ENCODE measurements at regions not wholly inside any gene's neighbourhood (a gene's known extent, or its start where the extent isn't known, plus 50 kb on each side); places are given as distances from the start of the nearest gene placed in this dataset.
"Not testable (repeated sequence)": the region's sequence is repeated elsewhere in the genome, so short reads cannot be mapped to it uniquely, and the experiment has no call there.

DNA sequence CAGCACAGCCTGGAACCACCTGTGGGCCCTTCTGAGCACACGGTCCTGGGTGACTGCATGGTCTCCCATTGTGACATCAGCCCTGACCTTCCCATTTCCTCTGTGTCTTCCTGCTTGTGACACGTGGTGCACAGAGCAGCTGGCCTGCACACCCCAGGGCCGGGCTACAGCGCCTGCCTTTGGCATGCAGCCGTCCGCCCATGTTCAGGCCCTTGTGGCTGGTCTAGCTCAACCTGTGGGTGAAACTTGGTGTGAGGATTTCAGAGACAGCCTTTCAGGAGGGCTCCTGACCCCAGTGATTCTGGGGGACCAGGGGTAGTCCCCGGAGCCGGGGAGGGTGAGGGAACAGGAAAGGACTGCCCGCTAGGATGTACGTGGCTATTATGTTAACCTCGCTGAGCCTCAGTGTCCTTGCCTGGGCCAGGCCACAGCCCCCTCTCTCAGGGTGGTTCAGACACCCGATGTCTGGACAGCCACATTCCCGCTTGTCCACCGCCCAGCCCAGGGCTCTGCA is 284.8 kb upstream of the HS6ST1 start:
- TF ChIP-seq, protein P1, sequence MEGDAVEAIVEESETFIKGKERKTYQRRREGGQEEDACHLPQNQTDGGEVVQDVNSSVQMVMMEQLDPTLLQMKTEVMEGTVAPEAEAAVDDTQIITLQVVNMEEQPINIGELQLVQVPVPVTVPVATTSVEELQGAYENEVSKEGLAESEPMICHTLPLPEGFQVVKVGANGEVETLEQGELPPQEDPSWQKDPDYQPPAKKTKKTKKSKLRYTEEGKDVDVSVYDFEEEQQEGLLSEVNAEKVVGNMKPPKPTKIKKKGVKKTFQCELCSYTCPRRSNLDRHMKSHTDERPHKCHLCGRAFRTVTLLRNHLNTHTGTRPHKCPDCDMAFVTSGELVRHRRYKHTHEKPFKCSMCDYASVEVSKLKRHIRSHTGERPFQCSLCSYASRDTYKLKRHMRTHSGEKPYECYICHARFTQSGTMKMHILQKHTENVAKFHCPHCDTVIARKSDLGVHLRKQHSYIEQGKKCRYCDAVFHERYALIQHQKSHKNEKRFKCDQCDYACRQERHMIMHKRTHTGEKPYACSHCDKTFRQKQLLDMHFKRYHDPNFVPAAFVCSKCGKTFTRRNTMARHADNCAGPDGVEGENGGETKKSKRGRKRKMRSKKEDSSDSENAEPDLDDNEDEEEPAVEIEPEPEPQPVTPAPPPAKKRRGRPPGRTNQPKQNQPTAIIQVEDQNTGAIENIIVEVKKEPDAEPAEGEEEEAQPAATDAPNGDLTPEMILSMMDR (IDR thresholded peaks at IDR 0.05; ENCODE audit: control insufficient read depth, insufficient read depth, low read depth, low read length, missing control alignments) = no peak
- no peak overlapping the region for H3K4me3 ChIP-seq (ENCODE audit: control insufficient read depth, low read depth, low read length)
- DNase-seq (ENCODE audit: low read depth) = no peak

DNA sequence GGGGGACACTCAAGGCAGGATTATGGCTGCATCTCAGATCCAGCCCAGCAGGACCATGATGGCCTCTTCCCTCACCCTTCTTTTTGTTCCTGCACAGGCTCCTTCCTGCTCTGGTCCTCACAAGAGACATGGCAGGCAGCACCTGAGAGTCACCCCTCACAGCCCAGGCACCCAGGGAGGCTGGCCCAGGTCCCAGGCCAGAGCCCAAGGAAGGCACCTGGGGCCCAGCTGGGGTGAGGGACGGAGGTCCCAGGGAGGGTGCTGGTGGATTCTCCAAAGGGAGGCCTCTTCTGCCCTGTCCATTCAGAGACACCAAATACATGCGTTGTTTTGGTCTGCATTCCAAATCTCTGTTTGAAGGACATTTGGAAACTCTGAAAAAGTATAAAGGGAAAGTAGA is 285.4 kb upstream of the HS6ST1 start:
- H3K4me3 ChIP-seq (ENCODE audit: control insufficient read depth, low read depth, low read length) = no peak overlapping the region
- TF ChIP-seq, protein P1 (IDR thresholded peaks at IDR 0.05; ENCODE audit: control insufficient read depth, insufficient read depth, low read depth, low read length, missing control alignments) = no peak
- no peak for DNase-seq (ENCODE audit: low read depth)

DNA sequence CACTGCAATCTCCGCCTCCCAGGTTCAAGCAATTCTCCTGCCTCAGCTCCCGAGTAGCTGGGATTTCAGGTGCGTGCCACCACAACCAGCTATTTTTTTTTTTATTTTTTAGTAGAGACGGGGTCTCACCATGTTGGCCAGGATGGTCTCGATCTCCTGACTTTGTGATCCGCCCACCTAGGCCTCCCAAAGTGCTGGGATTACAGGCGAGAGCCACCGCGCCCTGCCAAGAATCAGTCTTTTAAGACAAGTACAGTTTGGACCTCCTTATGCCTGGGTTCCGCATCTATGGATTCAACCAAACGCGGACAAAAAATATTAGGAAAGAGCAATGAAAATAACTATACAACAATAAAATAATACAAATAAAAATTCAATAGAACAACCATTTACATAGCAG is 285.9 kb upstream of the HS6ST1 start:
- H3K4me3 ChIP-seq (ENCODE audit: control insufficient read depth, low read depth, low read length); DNase-seq (ENCODE audit: low read depth): not testable (repeated sequence)

DNA sequence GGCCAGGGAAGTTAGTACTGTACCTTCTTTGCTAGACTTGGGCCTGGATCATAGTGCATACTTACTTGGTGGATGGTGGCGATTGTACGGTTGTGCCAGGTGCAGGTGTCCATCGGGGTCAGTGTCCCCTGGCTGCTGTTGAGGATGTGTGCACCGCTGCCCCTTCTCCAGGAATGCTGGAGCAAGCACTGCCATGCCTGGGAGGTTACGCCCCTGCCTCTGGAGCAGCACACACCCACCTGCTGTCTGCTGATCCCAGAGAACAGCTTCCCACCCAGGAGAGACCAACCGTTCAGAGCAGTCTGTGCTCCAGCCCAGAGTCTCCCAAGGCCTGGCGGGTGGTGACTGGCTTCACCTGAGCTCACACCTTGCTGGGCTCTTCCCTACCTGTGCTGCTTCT is 286.8 kb upstream of the HS6ST1 start:
- no peak for DNase-seq (ENCODE audit: low read depth)
- TF ChIP-seq, protein P1 (IDR thresholded peaks at IDR 0.05; ENCODE audit: control insufficient read depth, insufficient read depth, low read depth, low read length, missing control alignments) = no peak

DNA sequence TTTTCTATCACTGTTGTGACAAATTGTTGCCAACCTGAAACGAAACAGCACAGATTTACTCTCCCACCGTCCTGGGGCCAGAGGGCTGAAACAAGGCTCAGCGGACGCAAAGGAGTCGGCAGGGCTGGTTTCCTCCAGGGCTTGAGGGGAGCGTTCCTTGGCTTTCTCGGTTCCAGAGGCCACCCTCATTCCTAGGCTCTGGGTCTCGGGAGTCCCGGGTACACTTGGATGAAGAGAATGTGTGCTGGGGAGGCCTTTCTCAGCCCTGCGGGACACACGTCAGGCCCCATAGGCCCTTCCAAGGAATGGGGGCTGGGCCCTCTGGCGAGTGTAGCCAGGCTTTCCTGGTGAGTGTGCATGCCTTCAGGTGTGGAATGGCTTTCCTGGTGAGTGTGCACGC is 287.3 kb upstream of the HS6ST1 start:
- TF ChIP-seq, protein P1 (IDR thresholded peaks at IDR 0.05; ENCODE audit: control insufficient read depth, insufficient read depth, low read depth, low read length, missing control alignments) = no peak

More for the DNA sequence above, 286.8 kb upstream of the HS6ST1 start:
- H3K4me3 ChIP-seq (ENCODE audit: control insufficient read depth, low read depth, low read length) = no peak overlapping the region

DNA sequence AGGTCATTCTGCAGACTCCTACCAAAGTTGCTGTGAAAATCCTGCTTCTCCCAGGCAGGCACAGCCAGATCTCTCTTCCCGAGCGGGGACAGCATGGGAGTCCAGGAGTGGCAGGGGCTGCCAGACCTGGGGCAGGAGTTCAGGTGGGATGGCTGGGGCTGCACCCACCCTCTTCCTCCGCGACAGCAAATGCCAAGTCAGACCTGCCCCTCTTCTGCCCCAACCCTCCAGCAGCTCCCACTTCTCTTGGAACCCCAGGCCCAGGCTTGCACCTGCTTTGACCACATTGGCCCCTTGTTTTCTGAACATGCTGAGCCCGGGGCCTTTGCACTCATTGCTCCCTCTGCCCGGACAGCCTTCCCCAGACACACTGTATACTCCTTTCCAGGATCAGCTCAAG is 288.2 kb upstream of the HS6ST1 start:
- DNase-seq (ENCODE audit: low read depth) = no peak
- TF ChIP-seq, protein P1 (IDR thresholded peaks at IDR 0.05; ENCODE audit: control insufficient read depth, insufficient read depth, low read depth, low read length, missing control alignments) = no peak
- H3K4me3 ChIP-seq (ENCODE audit: control insufficient read depth, low read depth, low read length) = no peak overlapping the region

More for the DNA sequence above, 287.3 kb upstream of the HS6ST1 start:
- no peak for DNase-seq (ENCODE audit: low read depth)
- no peak overlapping the region for H3K4me3 ChIP-seq (ENCODE audit: control insufficient read depth, low read depth, low read length)

DNA sequence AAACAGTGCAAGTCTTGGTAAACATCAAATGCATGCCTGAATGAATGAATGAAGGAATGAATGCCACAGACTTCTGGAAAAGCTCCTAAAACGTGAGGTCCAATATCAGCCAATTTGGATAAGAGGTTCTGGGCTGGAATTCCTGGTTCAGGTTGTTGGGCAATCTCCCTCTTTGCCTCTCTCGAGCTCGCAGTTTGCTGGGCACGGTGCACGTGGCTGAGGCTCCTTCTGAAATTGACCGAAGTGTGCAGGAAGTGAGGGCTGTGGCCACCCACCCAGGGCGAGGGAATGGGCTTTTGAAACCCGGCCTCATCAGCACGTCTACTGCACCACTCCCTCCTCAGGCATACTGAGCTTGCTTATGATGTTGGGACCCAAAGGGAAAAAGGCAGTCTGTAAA is 288.8 kb upstream of the HS6ST1 start:
- no peak overlapping the region for H3K4me3 ChIP-seq (ENCODE audit: control insufficient read depth, low read depth, low read length)
- TF ChIP-seq, protein P1 (IDR thresholded peaks at IDR 0.05; ENCODE audit: control insufficient read depth, insufficient read depth, low read depth, low read length, missing control alignments) = no peak
- no peak for DNase-seq (ENCODE audit: low read depth)
